HG03280 (cell line): ENCODE measurements at regions not wholly inside any gene's neighbourhood (a gene's known extent, or its start where the extent isn't known, plus 50 kb on each side); places are given as distances from the start of the nearest gene placed in this dataset.

ENCODE experiments used
- ATAC-seq: cut with Tn5 transposase; IDR thresholded peaks from one replicate; pipeline ENCODE4 v1.9.1; 2021; ENCODE audit warnings: mild to moderate bottlenecking, moderate library complexity; ENCODE audit not compliant: unreplicated experiment

GRCh38 chr11:116488836-116489389 lies 283.9 kb downstream of the BUD13 start:
- no peak for ATAC-seq

GRCh38 chr11:116485425-116485824 lies 287.4 kb downstream of the BUD13 start:
- no peak for ATAC-seq

GRCh38 chr11:116482716-116483115 lies 290.1 kb downstream of the BUD13 start:
- no peak for ATAC-seq

- no peak for ATAC-seq
Observed at GRCh38 chr11:116481126-116481675, 291.6 kb downstream of the BUD13 start.

GRCh38 chr11:116478669-116479668 lies 293.8 kb downstream of the BUD13 start:
- no peak for ATAC-seq

GRCh38 chr11:116478205-116478604 lies 294.6 kb downstream of the BUD13 start:
- no peak for ATAC-seq

GRCh38 chr11:116473790-116474346 lies 298.9 kb downstream of the BUD13 start:
- ATAC-seq: no peak

GRCh38 chr11:116473206-116473769 lies 299.5 kb downstream of the BUD13 start:
- ATAC-seq: no peak

GRCh38 chr11:116472651-116473050 lies 300.1 kb downstream of the BUD13 start:
- no peak for ATAC-seq

- ATAC-seq: no peak
Observed at GRCh38 chr11:116471608-116472256, 301.1 kb downstream of the BUD13 start.

- ATAC-seq: no peak
Observed at GRCh38 chr11:116468699-116469098, 304.1 kb downstream of the BUD13 start.

GRCh38 chr11:116467823-116468222 lies 305.0 kb downstream of the BUD13 start:
- ATAC-seq: no peak

- no peak for ATAC-seq
Observed at GRCh38 chr11:116466801-116467200, 306.0 kb downstream of the BUD13 start.

- ATAC-seq: no peak
Observed at GRCh38 chr11:116466191-116466590, 306.6 kb downstream of the BUD13 start.

- no peak for ATAC-seq
Observed at GRCh38 chr11:116465056-116465455, 307.7 kb downstream of the BUD13 start.

- no peak for ATAC-seq
Observed at GRCh38 chr11:116461789-116462188, 311.0 kb downstream of the BUD13 start.

- no peak for ATAC-seq
Observed at GRCh38 chr11:116460156-116460920, 312.4 kb downstream of the BUD13 start.

GRCh38 chr11:116459185-116460045 lies 313.4 kb downstream of the BUD13 start:
- no peak for ATAC-seq

GRCh38 chr11:116458546-116458945 lies 314.2 kb downstream of the BUD13 start:
- no peak for ATAC-seq
